Endothelial cell of umbilical vein (primary cell): ENCODE measurements at regions not wholly inside any gene's neighbourhood (a gene's known extent, or its start where the extent isn't known, plus 50 kb on each side); places are given as distances from the start of the nearest gene placed in this dataset.

Experiments
- EZH2 ChIP-seq: IDR thresholded peaks from 2 replicates; pipeline ENCODE4 v1.6.1; 2012; ENCODE audit warnings: borderline replicate concordance, low read depth, mild to moderate bottlenecking, moderate library complexity, low read length, inconsistent platforms; ENCODE audit not compliant: severe bottlenecking
- POLR2A ChIP-seq: IDR thresholded peaks from 2 replicates; pipeline ENCODE4 v1.6.1; 2012; ENCODE audit warnings: low read depth, mild to moderate bottlenecking, control low read depth, low read length
- POLR2AphosphoS5 ChIP-seq: IDR thresholded peaks from 2 replicates; pipeline ENCODE4 v1.6.1; 2012; ENCODE audit warnings: low read depth, mild to moderate bottlenecking, control low read depth, low read length, moderate library complexity; ENCODE audit not compliant: insufficient read depth
- TF ChIP-seq, protein P1 (sequence below), 2 donors: IDR thresholded peaks; 1 replicate in 1 of 2; 2 replicates in 1 of 2; pipeline ENCODE4 v1.5.1; 2011; ENCODE audit warnings: low read length in 2 of 2, mild to moderate bottlenecking in 2 of 2, moderate library complexity in 2 of 2, control low read depth in 1 of 2, inconsistent platforms in 1 of 2, low read depth in 1 of 2; ENCODE audit not compliant: insufficient read depth in 1 of 2; ENCODE audit errors: extremely low read depth in 1 of 2

DNA sequence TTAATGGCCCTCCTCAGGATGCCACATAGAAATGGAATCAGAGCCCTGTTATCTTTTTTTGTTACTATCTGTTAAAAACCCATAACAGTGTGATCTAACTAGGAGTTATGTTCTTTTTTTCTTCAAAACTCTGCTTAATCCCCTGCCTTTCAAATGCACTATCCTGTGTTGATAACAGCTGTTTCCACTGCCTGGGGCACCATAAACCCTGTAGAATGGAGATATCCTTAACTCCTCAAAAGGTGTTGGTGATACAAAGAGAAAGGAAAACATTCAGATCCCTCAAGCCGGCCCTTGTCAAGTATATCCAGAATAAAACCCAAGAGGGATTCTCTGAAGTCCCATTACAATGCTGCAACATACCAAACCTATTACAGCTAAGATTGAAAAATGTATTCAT is 108.6 kb downstream of the ACTRT1 start:
- no peak for TF ChIP-seq POLR2AphosphoS5
- TF ChIP-seq POLR2A: no peak
- TF ChIP-seq, protein P1, sequence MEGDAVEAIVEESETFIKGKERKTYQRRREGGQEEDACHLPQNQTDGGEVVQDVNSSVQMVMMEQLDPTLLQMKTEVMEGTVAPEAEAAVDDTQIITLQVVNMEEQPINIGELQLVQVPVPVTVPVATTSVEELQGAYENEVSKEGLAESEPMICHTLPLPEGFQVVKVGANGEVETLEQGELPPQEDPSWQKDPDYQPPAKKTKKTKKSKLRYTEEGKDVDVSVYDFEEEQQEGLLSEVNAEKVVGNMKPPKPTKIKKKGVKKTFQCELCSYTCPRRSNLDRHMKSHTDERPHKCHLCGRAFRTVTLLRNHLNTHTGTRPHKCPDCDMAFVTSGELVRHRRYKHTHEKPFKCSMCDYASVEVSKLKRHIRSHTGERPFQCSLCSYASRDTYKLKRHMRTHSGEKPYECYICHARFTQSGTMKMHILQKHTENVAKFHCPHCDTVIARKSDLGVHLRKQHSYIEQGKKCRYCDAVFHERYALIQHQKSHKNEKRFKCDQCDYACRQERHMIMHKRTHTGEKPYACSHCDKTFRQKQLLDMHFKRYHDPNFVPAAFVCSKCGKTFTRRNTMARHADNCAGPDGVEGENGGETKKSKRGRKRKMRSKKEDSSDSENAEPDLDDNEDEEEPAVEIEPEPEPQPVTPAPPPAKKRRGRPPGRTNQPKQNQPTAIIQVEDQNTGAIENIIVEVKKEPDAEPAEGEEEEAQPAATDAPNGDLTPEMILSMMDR (IDR thresholded peaks at IDR 0.05; ENCODE audit: extremely low read depth in 1 of 2, insufficient read depth in 1 of 2, low read depth in 1 of 2, low read length in 2 of 2): no peak
- TF ChIP-seq EZH2: no peak
